ENCODE measurements at regions not wholly inside any gene's neighbourhood (a gene's known extent, or its start where the extent isn't known, plus 50 kb on each side); places are given as distances from the start of the nearest gene placed in this dataset.

DNA sequence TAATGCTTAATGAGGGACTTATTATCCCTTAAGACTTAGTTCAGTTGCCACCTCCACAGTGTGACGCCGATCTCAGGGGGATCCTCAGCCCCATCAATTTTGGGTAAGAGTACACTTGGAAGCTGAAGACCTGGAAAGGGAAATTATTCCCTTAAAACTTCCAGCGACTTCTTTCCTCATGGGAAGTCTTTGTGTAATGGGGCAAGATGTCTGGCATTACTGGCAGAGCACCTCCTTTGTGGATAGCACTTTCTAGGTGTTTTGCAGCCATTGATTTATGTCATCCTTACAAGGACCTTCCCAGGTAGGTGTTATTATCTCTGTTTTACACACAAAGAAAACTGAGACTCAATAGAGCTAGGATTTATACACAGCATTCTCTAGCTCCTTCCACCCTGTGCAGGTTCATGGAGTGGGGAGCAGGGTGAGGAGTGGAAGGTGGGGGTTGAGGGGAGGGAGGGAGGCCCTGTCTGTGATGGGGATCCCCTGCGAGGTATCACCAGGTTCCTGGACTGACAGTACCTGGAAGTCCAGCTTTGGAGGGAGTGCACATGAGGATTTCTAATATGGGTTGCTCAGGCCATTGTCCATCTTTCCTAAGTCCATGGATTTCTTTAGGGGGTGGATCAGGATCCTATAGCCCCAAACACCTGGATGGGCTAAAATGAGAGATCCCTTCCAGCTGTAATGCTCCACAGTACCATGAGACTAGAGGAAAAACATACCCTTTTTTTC lies 79.4 kb downstream of the MYCN start:
- H3K27me3 Mint-ChIP-seq: peaks cover 4 to 7% of the 10 kb centered on the region in 2 donors
- ATAC-seq (replicated peaks) (no peak), DNase-seq (no peak)
- no peak overlapping the region for H3K4me3 Mint-ChIP-seq
- H3K27ac Mint-ChIP-seq: no peak overlapping the region
- no peaks in the 10 kb centered on the region for H3K4me1 Mint-ChIP-seq (ENCODE audit: low read depth in 2 of 2)
- peaks cover 0 to 5% of the 10 kb centered on the region in 2 donors for H3K9me3 Mint-ChIP-seq
- H3K36me3 Mint-ChIP-seq (ENCODE audit: insufficient read depth): no peaks in the 10 kb centered on the region

DNA sequence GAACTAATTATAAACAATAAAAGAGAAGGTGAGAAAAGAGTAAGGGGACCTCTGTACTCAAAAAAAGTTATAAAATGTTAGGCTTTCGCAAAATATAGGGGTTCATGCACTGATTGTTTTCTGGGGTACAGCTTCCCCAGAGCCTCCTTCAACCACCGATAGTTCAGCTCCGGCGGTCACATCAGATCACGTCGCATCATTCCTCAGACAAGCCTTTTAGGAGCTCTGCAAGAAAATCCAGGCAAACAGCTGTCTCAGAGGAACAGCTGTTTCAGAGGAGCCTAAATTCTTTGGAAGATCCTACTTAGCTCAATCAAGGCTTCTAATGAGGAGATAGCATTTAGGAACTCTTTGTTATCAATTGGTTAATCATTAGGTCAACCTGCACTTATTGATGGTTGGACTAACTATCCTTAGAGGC lies 78.7 kb downstream of the MYCN start:
- Mint-ChIP-seq H3K4me3 (no peak overlapping the region), H3K27me3 (peaks cover 10 to 14% of the 10 kb centered on the region in 2 donors), H3K9me3 (peaks cover 0 to 8% of the 10 kb centered on the region in 2 donors), H3K36me3 (ENCODE audit: insufficient read depth) (no peaks in the 10 kb centered on the region), H3K27ac (no peak overlapping the region), H3K4me1 (ENCODE audit: low read depth in 2 of 2) (no peaks in the 10 kb centered on the region)
- no peak for DNase-seq
- no peak for ATAC-seq (replicated peaks)

DNA sequence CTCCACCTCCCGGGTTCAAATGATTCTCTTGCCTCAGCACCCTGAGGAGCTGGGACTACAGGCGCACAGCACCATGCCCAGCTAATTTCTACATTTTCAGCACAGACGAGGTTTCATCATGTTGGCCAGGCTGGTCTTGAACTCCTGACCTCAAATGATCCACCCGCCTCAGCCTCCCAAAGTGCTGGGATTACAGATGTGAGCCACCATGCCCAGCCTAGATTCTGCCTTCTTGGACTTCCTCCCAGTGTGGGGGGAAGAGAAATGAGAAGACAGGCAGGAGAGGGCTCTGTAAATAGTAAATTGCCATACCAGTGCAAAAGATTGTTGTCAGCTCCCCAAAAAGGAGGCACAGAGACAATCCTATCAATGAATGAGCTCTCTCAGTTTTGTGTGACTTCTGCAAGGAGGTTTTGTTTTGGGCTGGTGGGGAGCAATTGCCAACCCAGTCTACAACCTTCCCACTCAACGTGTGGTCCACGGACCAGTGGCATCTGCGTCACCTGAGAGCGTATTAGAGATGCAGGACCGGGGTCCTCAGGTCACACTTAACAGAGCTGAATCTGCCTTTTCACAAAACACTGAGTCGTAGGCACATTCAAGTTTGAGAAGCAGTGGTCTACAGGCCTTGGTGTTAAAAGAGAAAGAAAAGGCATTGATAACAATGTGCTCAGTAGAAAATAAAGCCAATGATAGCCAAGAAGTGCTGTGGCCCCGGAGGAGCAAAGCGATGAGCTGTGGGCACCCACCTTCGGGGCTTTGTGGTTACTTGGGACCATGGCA lies 78.1 kb downstream of the MYCN start:
- ATAC-seq (replicated peaks): no peak
- Mint-ChIP-seq H3K27ac (peak overlapping the region in 1 of 2 donors; percentile 39), H3K4me1 (ENCODE audit: low read depth in 2 of 2) (no peaks in the 10 kb centered on the region), H3K4me3 (no peak overlapping the region), H3K36me3 (ENCODE audit: insufficient read depth) (no peaks in the 10 kb centered on the region), H3K27me3 (peaks cover 12 to 20% of the 10 kb centered on the region in 2 donors), H3K9me3 (peaks cover 0 to 11% of the 10 kb centered on the region in 2 donors)
- DNase-seq: no peak

DNA sequence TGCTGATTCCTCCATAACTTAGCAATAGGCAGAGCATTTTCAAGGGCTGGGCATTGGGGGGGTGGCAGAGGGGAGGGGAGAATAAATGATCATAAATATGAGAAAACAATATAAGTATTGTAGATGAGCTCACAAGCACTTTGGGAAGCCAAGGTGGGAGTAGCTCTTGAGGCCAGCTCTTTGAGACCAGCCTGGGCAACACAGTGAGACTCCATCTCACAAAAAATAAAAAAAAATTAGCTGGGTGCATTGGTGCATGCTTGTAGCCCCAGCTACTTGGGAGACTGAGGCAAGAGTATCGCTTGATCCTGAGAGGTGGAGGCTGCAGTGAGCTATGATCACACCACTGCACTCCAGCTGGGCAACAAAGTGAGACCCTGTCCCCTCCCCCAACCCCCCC lies 75.9 kb downstream of the MYCN start:
- H3K9me3 Mint-ChIP-seq: peaks cover 0 to 16% of the 10 kb centered on the region in 2 donors
- H3K4me3 Mint-ChIP-seq: no peak overlapping the region
- DNase-seq: no peak
- no peaks in the 10 kb centered on the region for H3K4me1 Mint-ChIP-seq (ENCODE audit: low read depth in 2 of 2)
- H3K36me3 Mint-ChIP-seq (ENCODE audit: insufficient read depth): no peaks in the 10 kb centered on the region
- peaks cover 18 to 32% of the 10 kb centered on the region in 2 donors for H3K27me3 Mint-ChIP-seq
- no peak for ATAC-seq (replicated peaks)
- H3K27ac Mint-ChIP-seq: no peak overlapping the region

DNA sequence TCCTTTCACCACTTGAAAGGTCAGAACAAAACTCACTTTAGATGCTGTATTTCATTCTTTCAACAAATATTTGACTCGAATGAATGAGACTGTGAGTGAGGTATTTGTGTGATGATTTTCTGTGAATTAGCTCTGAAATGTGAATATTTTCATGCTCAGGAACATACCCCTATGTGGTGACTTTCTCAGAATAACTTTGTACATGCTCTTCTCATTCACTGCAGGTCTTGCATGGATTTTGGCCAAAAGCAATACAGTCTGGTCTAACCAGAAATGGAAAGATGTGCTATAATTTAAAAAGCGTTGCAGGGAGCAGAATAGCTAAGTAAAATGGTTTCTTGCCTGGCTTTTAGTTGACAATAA lies 75.5 kb downstream of the MYCN start:
- Mint-ChIP-seq H3K27ac (no peak overlapping the region), H3K9me3 (peaks cover 0 to 16% of the 10 kb centered on the region in 2 donors), H3K4me3 (no peak overlapping the region), H3K4me1 (ENCODE audit: low read depth in 2 of 2) (no peaks in the 10 kb centered on the region), H3K36me3 (ENCODE audit: insufficient read depth) (no peaks in the 10 kb centered on the region), H3K27me3 (peaks cover 18 to 32% of the 10 kb centered on the region in 2 donors)
- DNase-seq (no peak), ATAC-seq (replicated peaks) (no peak)

DNA sequence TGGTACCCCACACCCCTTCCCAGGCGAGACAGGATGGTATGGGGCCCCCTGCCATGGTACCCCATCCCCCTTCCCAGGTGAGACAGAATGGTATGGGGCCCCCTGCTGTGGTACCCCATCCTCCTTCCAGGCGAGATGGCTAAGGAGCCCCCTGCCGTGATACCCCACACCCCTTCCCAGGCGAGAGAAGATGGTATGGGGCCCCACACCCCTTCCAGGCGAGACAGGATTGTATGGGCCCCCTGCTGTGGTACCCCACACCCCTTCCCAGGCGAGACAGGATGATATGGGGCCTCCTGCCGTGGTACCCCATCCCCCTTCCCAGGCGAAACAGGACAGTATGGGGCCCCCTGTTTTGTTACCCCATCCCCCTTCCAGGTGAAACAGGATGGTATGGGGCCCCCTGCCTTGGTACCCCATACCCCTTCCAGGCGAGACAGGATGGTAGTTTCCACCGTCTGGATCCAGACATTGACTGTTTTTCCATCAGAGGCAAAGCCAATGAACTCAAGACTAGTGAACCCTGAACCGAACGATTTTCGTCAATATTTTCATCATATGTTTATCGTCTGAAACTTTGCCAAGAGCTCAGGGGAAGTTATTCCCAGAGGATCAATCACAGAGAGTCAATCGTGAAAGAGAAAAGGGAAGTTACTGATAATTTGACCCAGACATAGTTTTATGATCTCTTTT lies 75.0 kb downstream of the MYCN start:
- no peak overlapping the region for H3K27ac Mint-ChIP-seq
- H3K4me3 Mint-ChIP-seq: no peak overlapping the region
- ATAC-seq (replicated peaks): no peak

DNA sequence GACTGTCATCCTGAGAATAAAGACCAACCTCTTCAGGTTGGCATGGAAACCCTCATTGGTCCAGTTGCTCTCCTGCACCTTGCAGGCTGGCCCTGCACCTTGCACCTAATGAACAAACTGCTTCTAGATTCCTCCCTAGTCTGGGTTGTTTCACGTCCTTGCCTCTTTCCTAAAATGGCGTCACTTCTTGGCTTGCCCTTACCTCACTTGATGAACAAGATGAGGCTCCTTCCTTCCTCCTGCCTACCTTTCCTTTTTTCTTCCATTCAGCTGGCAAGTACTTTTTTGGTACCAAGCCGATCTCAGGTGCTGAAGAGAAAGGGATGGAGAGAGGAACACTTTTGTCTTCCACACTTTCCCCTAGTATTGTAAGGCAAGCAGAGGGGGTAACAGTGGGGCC lies 74.5 kb downstream of the MYCN start:
- peaks cover 18 to 32% of the 10 kb centered on the region in 2 donors for H3K27me3 Mint-ChIP-seq
- H3K4me3 Mint-ChIP-seq: no peak overlapping the region
- H3K27ac Mint-ChIP-seq: no peak overlapping the region
- peaks cover 0 to 16% of the 10 kb centered on the region in 2 donors for H3K9me3 Mint-ChIP-seq
- ATAC-seq (replicated peaks) (no peak), DNase-seq (no peak)
- no peaks in the 10 kb centered on the region for H3K36me3 Mint-ChIP-seq (ENCODE audit: insufficient read depth)
- no peaks in the 10 kb centered on the region for H3K4me1 Mint-ChIP-seq (ENCODE audit: low read depth in 2 of 2)

More for the DNA sequence above, 75.0 kb downstream of the MYCN start:
- H3K36me3 Mint-ChIP-seq (ENCODE audit: insufficient read depth): no peaks in the 10 kb centered on the region
- H3K27me3 Mint-ChIP-seq: peaks cover 18 to 32% of the 10 kb centered on the region in 2 donors
- H3K9me3 Mint-ChIP-seq: peaks cover 0 to 16% of the 10 kb centered on the region in 2 donors
- H3K4me1 Mint-ChIP-seq (ENCODE audit: low read depth in 2 of 2): no peaks in the 10 kb centered on the region
- no peak for DNase-seq

DNA sequence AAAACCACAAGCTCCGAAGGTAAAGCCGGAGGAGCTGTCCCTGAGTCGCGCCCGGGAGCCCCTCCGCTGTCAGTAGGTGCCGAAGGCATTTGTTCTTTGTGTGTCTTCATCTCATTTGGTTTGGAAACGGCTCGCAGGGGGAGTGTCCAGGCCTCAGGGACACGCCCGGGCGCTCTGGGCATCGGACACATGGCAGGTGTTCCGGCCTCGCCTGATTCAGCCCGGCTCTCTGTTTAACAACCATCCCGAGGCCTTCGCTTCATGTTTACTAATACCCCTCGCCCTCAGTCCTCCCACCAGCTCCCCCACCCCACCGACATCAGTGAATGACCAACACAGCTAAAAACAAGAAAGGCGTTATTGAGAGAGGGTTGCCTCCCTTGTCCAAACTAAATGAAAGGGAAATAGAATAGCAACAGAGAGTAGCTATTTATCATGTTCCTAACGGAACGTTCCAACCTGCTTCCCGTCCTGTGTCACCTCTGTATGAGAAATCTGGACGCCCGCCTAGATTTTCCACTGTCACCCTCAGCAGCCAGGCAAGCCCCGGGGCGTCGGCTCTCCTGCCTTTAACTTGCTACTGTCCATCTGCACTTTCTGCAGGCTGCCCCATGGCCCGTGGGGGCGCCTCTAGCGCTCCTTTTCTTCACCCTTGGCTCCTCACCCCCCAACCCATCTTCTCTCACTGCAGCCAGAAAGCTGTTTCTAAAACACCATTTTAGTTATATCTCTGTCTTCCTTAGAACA lies 73.9 kb downstream of the MYCN start:
- Mint-ChIP-seq H3K36me3 (ENCODE audit: insufficient read depth) (no peaks in the 10 kb centered on the region), H3K4me3 (no peak overlapping the region), H3K27me3 (peaks cover 18 to 32% of the 10 kb centered on the region in 2 donors), H3K9me3 (peaks cover 0 to 16% of the 10 kb centered on the region in 2 donors), H3K4me1 (ENCODE audit: low read depth in 2 of 2) (no peaks in the 10 kb centered on the region), H3K27ac (no peak overlapping the region)
- DNase-seq (no peak), ATAC-seq (replicated peaks) (no peak)

DNA sequence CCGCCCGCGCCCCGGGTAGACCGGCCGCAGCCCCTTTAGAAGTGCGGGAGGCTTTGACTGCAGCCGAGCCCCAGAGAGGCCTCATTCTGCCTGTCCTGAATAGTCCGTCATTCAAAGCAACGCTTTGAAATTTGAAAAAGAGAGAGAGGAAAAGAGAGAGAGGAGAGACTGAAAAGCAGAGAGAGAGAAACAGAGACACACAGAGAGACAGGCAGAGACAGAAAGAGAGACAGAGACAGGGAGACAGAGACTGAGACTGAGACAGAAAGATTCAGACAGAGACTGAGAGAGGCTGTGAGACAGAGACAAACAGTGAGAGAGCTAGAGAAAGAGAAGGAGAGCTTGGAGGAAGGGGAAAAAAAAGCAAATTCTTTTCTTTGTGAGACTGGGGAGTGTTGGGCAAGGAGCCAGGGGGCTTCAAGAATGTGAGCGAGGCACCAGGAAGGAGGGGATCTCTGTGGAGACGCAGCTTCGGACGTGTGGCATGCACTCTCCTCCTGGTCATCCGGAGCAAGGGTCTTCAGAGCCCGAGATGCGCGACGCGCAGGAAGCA lies 73.1 kb downstream of the MYCN start:
- ATAC-seq (replicated peaks): no peak
- H3K4me1 Mint-ChIP-seq (ENCODE audit: low read depth in 2 of 2): no peaks in the 10 kb centered on the region
- no peak overlapping the region for H3K4me3 Mint-ChIP-seq

DNA sequence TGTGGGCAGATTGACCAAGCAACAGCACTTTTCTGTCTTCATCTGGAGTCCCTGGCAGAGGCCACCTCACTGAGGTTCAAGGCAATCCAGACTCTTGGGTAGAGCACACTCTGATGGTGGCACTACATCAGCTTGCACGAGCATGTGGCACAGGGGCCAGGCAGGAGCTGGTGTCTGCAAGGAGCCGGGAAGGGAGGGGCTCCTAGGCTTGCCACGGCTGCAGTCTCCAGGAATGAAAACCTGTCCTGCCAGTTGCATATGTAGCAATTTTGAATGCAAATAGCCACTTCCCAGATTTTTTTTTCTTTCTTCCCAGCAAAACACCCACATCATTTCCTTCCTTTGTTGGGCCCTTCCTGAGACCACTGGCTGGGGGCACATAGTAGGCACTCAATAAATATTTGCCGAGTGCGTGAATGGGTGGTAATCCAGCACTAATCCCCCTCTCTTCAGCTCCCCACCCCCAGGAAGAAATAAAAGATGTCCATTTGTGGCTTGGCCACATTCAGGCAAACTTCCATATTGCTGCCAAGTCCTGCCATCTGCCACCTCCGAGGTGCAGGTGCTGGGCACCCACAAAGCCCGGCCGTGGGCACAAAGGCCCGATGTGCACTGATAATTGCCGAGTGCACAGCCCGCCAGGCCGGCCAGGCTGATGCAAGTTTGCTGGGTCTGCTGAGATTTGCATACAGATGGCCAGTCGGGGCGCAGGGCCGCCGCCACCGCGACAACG lies 72.4 kb downstream of the MYCN start:
- no peak overlapping the region for H3K4me3 Mint-ChIP-seq
- peaks cover 0 to 16% of the 10 kb centered on the region in 2 donors for H3K9me3 Mint-ChIP-seq
- H3K36me3 Mint-ChIP-seq (ENCODE audit: insufficient read depth): no peaks in the 10 kb centered on the region
- DNase-seq (no peak), ATAC-seq (replicated peaks) (no peak)
- H3K4me1 Mint-ChIP-seq (ENCODE audit: low read depth in 2 of 2): no peaks in the 10 kb centered on the region
- no peak overlapping the region for H3K27ac Mint-ChIP-seq
- H3K27me3 Mint-ChIP-seq: peaks cover 18 to 32% of the 10 kb centered on the region in 2 donors

More for the DNA sequence above, 73.1 kb downstream of the MYCN start:
- H3K36me3 Mint-ChIP-seq (ENCODE audit: insufficient read depth): no peaks in the 10 kb centered on the region
- H3K27me3 Mint-ChIP-seq: peaks cover 18 to 32% of the 10 kb centered on the region in 2 donors
- H3K9me3 Mint-ChIP-seq: peaks cover 0 to 16% of the 10 kb centered on the region in 2 donors
- DNase-seq: no peak
- H3K27ac Mint-ChIP-seq: no peak overlapping the region

DNA sequence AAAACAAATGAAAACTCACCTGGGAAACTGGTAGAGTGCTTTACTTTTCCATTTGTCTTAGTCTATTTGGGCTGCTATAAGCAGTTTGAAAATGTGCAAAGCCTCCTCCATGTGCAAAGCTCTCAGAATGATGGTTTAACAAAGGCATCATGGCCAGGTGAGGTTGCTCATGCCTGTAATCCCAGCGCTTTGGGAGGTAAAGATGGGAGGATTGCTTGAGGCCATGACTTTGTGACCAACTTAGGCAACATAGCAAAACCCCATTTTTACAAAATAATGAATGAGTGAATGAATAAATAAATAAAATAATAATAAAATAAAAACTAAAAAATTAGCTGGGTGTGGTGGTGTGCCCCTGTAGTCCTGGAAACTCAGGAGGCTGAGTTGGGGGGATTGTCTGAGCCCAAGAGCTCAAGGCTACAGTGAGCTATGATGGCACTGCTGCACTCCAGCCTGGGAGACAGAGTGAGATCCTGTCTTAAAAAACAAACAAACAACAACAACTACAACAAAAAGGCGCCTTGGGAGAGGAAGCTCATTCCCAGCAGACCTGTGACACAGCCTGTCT lies 71.8 kb downstream of the MYCN start:
- no peak for ATAC-seq (replicated peaks)

DNA sequence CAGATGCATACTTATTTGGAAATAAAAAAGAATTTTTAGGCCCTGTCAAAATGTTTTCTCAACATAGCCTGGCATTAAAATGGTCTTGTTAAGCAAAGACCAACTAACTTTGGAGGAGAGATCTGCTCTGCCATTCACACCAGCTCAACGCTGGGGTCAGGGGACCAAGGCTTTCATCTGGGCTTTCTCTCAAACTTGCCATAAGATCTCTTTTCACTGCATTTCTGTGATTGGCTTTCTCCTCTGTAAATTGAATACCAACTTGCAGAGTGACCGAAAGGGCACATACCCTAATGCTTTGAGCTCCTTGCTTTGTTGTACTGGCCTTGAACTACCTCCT lies 71.2 kb downstream of the MYCN start:
- Mint-ChIP-seq H3K4me3 (no peak overlapping the region), H3K36me3 (ENCODE audit: insufficient read depth) (no peaks in the 10 kb centered on the region), H3K9me3 (peaks cover 0 to 16% of the 10 kb centered on the region in 2 donors), H3K27ac (no peak overlapping the region), H3K27me3 (peaks cover 18 to 32% of the 10 kb centered on the region in 2 donors), H3K4me1 (ENCODE audit: low read depth in 2 of 2) (no peaks in the 10 kb centered on the region)
- no peak for DNase-seq
- no peak for ATAC-seq (replicated peaks)

More for the DNA sequence above, 71.8 kb downstream of the MYCN start:
- Mint-ChIP-seq H3K4me1 (ENCODE audit: low read depth in 2 of 2) (no peaks in the 10 kb centered on the region), H3K36me3 (ENCODE audit: insufficient read depth) (no peaks in the 10 kb centered on the region), H3K4me3 (no peak overlapping the region), H3K27me3 (peaks cover 18 to 32% of the 10 kb centered on the region in 2 donors), H3K27ac (no peak overlapping the region), H3K9me3 (peaks cover 0 to 16% of the 10 kb centered on the region in 2 donors)
- DNase-seq: no peak

Data from effector memory CD8-positive, alpha-beta T cell (primary cell).